Breast epithelium (tissue), 3 donors: ENCODE measurements at regions not wholly inside any gene's neighbourhood (a gene's known extent, or its start where the extent isn't known, plus 50 kb on each side); places are given as distances from the start of the nearest gene placed in this dataset.

ENCODE experiments used
- POLR2A ChIP-seq: fragments of 450-650 bp; IDR thresholded peaks from one replicate; pipeline ENCODE4 v1.6.1; 2016; ENCODE audit warnings: antibody characterized with exemption, mild to moderate bottlenecking, moderate library complexity
- POLR2AphosphoS5 ChIP-seq, 3 donors: sonication (generic); formaldehyde crosslinking; IDR thresholded peaks; one replicate each; pipeline ENCODE4 v1.6.1; 2017; ENCODE audit warnings: antibody characterized with exemption in 3 of 3
- TF ChIP-seq, protein P1 (sequence below), 3 donors: fragments of 450-650 bp; IDR thresholded peaks; one replicate each; pipeline ENCODE4 v1.5.1; 2016 to 2017; ENCODE audit warnings: antibody characterized with exemption in 3 of 3, mild to moderate bottlenecking in 3 of 3, moderate library complexity in 3 of 3

DNA sequence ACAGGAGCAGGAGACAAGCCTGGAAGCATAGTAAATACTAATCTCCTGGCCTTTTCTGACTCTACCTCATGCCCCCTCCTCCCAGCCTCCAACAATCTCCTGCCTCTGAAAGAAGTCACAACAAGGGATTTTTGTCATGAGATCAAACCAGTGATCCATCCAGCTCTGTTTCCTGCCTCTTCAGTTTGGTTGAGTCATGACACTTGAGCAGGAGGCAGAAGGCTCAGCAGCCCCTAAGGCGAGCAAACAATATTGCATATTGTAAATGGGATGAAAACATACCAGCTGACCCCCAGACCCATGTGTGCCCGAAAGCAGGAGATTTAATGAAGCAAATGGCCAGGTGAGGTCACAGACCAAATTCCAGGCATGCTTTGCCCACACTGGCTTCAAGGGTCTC is 272.8 kb downstream of the GAS1 start:
- TF ChIP-seq, protein P1, sequence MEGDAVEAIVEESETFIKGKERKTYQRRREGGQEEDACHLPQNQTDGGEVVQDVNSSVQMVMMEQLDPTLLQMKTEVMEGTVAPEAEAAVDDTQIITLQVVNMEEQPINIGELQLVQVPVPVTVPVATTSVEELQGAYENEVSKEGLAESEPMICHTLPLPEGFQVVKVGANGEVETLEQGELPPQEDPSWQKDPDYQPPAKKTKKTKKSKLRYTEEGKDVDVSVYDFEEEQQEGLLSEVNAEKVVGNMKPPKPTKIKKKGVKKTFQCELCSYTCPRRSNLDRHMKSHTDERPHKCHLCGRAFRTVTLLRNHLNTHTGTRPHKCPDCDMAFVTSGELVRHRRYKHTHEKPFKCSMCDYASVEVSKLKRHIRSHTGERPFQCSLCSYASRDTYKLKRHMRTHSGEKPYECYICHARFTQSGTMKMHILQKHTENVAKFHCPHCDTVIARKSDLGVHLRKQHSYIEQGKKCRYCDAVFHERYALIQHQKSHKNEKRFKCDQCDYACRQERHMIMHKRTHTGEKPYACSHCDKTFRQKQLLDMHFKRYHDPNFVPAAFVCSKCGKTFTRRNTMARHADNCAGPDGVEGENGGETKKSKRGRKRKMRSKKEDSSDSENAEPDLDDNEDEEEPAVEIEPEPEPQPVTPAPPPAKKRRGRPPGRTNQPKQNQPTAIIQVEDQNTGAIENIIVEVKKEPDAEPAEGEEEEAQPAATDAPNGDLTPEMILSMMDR (IDR thresholded peaks at IDR 0.05) = no peak
- TF ChIP-seq POLR2A = no peak
- TF ChIP-seq POLR2AphosphoS5 (IDR thresholded peaks at IDR 0.05) = no peak
